HepG2 (cell line): ENCODE measurements at regions not wholly inside any gene's neighbourhood (a gene's known extent, or its start where the extent isn't known, plus 50 kb on each side); places are given as distances from the start of the nearest gene placed in this dataset.

ENCODE experiments used
- CHCHD3 ChIP-seq: sonication (generic); formaldehyde crosslinking; IDR thresholded peaks from 2 replicates; pipeline ENCODE4 v1.8.0; 2022; ENCODE audit warnings: mild to moderate bottlenecking, missing genetic modification reagents, moderate library complexity
- GTF3A ChIP-seq: sonication (generic); formaldehyde crosslinking; conservative IDR thresholded peaks from 2 replicates; pipeline ENCODE4 v1.4.0; 2020; ENCODE audit warnings: mild to moderate bottlenecking, missing genetic modification reagents
- HCFC1 ChIP-seq: fragments of 150-350 bp; IDR thresholded peaks from 2 replicates; pipeline ENCODE4 v1.6.1; 2014; ENCODE audit warnings: low read depth, low read length
- HINFP ChIP-seq: sonication (generic); formaldehyde crosslinking; IDR thresholded peaks from 2 replicates; pipeline ENCODE4 v1.4.0; 2020; ENCODE audit warnings: low read depth, mild to moderate bottlenecking, missing genetic modification reagents
- KDM4B ChIP-seq: sonication (generic); formaldehyde crosslinking; IDR thresholded peaks from 2 replicates; pipeline ENCODE4 v1.4.0; 2020; ENCODE audit warnings: missing genetic modification reagents
- KDM5A ChIP-seq: fragments of 200-600 bp; sonication (generic); IDR thresholded peaks from 2 replicates; pipeline ENCODE4 v1.7.0; 2018; ENCODE audit warnings: antibody characterized with exemption, mild to moderate bottlenecking, low read length, borderline replicate concordance
- MZF1 ChIP-seq: sonication (generic); formaldehyde crosslinking; IDR thresholded peaks from 2 replicates; pipeline ENCODE4 v1.8.1; 2023; ENCODE audit warnings: mild to moderate bottlenecking, missing genetic modification reagents, borderline replicate concordance
- NBN ChIP-seq: fragments of 450-650 bp; conservative IDR thresholded peaks from 2 replicates; pipeline ENCODE4 v1.6.1; 2017
- NFE2L2 ChIP-seq: fragments of 150-350 bp; IDR thresholded peaks from 2 replicates; pipeline ENCODE4 v1.6.1; 2014; ENCODE audit warnings: low read length
- NFRKB ChIP-seq: fragments of 450-650 bp; IDR thresholded peaks from 2 replicates; pipeline ENCODE4 v1.6.1; 2017
- PCBP2 ChIP-seq: fragments of 200-400 bp; formaldehyde crosslinking; optimal IDR thresholded peaks from 2 replicates; pipeline ENCODE3; 2018; ENCODE audit warnings: low read length, low read depth; ENCODE audit not compliant: poor library complexity, severe bottlenecking
- TCF7 ChIP-seq: sonication (generic); IDR thresholded peaks from 2 replicates; pipeline ENCODE4 v1.6.1; 2016; ENCODE audit warnings: antibody characterized with exemption, low read depth
- TEAD3 ChIP-seq: optimal IDR thresholded peaks from 2 replicates; pipeline ENCODE3; 2016; ENCODE audit warnings: borderline replicate concordance
- XRCC5 ChIP-seq: fragments of 200-400 bp; formaldehyde crosslinking; optimal IDR thresholded peaks from 2 replicates; pipeline ENCODE3; 2017; ENCODE audit warnings: mild to moderate bottlenecking, low read length
- ZNF296 ChIP-seq: sonication (generic); formaldehyde crosslinking; conservative IDR thresholded peaks from 2 replicates; pipeline ENCODE4 v1.5.0; 2020; ENCODE audit warnings: mild to moderate bottlenecking, missing genetic modification reagents
- ZNF354B ChIP-seq: sonication (generic); formaldehyde crosslinking; IDR thresholded peaks from 2 replicates; pipeline ENCODE4 v1.8.0; 2022; ENCODE audit warnings: mild to moderate bottlenecking, missing genetic modification reagents
- ZNF563 ChIP-seq: sonication (generic); formaldehyde crosslinking; IDR thresholded peaks from 2 replicates; pipeline ENCODE4 v1.8.0; 2022; ENCODE audit warnings: mild to moderate bottlenecking, moderate library complexity, missing genetic modification reagents
- ZNF598 ChIP-seq: sonication (generic); formaldehyde crosslinking; IDR thresholded peaks from 2 replicates; pipeline ENCODE4 v1.5.1; 2020; ENCODE audit warnings: mild to moderate bottlenecking, missing genetic modification reagents, borderline replicate concordance
- ZNF777 ChIP-seq: sonication (generic); formaldehyde crosslinking; IDR thresholded peaks from 2 replicates; pipeline ENCODE4 v1.4.0; 2020; ENCODE audit warnings: missing genetic modification reagents
- TF ChIP-seq, protein P1 (sequence below): sonication (generic); formaldehyde crosslinking; IDR thresholded peaks from 2 replicates; pipeline ENCODE4 v1.4.0; 2020; ENCODE audit warnings: missing genetic modification reagents
- TF ChIP-seq, protein P2 (sequence below): sonication (generic); formaldehyde crosslinking; IDR thresholded peaks from 2 replicates; pipeline ENCODE4 v1.4.0; 2020; ENCODE audit warnings: missing genetic modification reagents, mild to moderate bottlenecking, borderline replicate concordance
- TF ChIP-seq, protein P3 (sequence below): IDR thresholded peaks from 2 replicates; pipeline ENCODE4 v1.6.1; 2016
- TF ChIP-seq, protein P4 (sequence below): sonication (generic); formaldehyde crosslinking; IDR thresholded peaks from 2 replicates; pipeline ENCODE4 v1.4.0; 2020; ENCODE audit warnings: missing genetic modification reagents, borderline replicate concordance

DNA sequence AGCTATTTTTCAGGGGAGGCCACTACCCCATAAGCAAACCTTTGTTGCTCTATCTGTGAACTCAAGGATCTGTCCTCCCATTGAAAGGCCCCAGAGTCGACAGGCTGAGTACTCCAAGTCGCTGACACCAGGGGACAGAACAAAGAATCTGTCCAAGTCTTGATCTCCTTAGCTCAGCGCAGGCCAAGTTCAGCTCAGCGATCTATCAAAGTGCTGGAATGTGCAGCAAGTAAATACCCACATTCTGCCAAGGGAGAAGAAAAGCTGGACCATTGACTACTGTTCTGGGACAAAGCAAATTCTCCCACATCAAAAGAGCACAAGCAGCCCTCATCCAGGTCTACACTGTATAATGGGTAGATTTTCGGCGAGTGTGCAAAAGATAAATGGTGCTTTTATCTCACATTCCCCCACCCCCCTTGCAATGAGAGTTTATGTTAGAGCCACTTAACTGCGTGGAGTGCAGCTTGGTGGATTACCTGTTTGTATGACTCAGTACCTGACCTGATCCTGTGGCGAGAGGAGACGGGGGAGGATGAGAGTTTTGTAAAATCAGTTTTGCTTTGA, 391.7 kb upstream of the SGCG start (continued):
- TF ChIP-seq, protein P1, sequence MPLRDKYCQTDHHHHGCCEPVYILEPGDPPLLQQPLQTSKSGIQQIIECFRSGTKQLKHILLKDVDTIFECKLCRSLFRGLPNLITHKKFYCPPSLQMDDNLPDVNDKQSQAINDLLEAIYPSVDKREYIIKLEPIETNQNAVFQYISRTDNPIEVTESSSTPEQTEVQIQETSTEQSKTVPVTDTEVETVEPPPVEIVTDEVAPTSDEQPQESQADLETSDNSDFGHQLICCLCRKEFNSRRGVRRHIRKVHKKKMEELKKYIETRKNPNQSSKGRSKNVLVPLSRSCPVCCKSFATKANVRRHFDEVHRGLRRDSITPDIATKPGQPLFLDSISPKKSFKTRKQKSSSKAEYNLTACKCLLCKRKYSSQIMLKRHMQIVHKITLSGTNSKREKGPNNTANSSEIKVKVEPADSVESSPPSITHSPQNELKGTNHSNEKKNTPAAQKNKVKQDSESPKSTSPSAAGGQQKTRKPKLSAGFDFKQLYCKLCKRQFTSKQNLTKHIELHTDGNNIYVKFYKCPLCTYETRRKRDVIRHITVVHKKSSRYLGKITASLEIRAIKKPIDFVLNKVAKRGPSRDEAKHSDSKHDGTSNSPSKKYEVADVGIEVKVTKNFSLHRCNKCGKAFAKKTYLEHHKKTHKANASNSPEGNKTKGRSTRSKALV (CRISPR knock-in tag) = no peak
- TF ChIP-seq ZNF598 (CRISPR knock-in tag) (no peak), HCFC1 (no peak), ZNF563 (CRISPR knock-in tag) (no peak), ZNF296 (CRISPR knock-in tag) (no peak), ZNF777 (CRISPR knock-in tag) (no peak), NBN (no peak), NFE2L2 (no peak), KDM5A (no peak), PCBP2 (no peak), ZNF354B (no peak), NFRKB (no peak), KDM4B (CRISPR knock-in tag) (no peak), XRCC5 (peak; percentile 28), MZF1 (CRISPR knock-in tag) (no peak), TCF7 (peak; percentile 17; the same call in 1 of the 2 replicates), HINFP (CRISPR knock-in tag) (no peak), GTF3A (CRISPR knock-in tag) (no peak), CHCHD3 (CRISPR knock-in tag) (no peak), TEAD3 (CRISPR knock-in tag) (peak; percentile 81)
- TF ChIP-seq, protein P2, sequence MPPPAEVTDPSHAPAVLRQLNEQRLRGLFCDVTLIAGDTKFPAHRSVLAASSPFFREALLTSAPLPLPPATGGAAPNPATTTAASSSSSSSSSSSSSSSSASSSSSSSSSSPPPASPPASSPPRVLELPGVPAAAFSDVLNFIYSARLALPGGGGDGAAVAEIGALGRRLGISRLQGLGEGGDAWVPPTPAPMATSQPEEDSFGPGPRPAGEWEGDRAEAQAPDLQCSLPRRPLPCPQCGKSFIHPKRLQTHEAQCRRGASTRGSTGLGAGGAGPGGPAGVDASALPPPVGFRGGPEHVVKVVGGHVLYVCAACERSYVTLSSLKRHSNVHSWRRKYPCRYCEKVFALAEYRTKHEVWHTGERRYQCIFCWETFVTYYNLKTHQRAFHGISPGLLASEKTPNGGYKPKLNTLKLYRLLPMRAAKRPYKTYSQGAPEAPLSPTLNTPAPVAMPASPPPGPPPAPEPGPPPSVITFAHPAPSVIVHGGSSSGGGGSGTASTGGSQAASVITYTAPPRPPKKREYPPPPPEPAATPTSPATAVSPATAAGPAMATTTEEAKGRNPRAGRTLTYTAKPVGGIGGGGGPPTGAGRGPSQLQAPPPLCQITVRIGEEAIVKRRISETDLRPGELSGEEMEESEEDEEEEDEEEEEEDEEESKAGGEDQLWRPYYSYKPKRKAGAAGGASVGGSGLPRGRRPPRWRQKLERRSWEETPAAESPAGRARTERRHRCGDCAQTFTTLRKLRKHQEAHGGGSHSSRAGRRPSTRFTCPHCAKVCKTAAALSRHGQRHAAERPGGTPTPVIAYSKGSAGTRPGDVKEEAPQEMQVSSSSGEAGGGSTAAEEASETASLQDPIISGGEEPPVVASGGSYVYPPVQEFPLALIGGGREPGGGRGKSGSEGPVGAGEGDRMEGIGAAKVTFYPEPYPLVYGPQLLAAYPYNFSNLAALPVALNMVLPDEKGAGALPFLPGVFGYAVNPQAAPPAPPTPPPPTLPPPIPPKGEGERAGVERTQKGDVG (CRISPR knock-in tag) = no peak
- TF ChIP-seq, protein P3, sequence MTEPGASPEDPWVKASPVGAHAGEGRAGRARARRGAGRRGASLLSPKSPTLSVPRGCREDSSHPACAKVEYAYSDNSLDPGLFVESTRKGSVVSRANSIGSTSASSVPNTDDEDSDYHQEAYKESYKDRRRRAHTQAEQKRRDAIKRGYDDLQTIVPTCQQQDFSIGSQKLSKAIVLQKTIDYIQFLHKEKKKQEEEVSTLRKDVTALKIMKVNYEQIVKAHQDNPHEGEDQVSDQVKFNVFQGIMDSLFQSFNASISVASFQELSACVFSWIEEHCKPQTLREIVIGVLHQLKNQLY = no peak
- TF ChIP-seq, protein P4, sequence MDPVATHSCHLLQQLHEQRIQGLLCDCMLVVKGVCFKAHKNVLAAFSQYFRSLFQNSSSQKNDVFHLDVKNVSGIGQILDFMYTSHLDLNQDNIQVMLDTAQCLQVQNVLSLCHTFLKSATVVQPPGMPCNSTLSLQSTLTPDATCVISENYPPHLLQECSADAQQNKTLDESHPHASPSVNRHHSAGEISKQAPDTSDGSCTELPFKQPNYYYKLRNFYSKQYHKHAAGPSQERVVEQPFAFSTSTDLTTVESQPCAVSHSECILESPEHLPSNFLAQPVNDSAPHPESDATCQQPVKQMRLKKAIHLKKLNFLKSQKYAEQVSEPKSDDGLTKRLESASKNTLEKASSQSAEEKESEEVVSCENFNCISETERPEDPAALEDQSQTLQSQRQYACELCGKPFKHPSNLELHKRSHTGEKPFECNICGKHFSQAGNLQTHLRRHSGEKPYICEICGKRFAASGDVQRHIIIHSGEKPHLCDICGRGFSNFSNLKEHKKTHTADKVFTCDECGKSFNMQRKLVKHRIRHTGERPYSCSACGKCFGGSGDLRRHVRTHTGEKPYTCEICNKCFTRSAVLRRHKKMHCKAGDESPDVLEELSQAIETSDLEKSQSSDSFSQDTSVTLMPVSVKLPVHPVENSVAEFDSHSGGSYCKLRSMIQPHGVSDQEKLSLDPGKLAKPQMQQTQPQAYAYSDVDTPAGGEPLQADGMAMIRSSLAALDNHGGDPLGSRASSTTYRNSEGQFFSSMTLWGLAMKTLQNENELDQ (CRISPR knock-in tag) = no peak
